Panc1 (cell line): ENCODE measurements at regions not wholly inside any gene's neighbourhood (a gene's known extent, or its start where the extent isn't known, plus 50 kb on each side); places are given as distances from the start of the nearest gene placed in this dataset.

Experiments used
- ATAC-seq: fragments of 200-7000 bp; cut with Tn5 transposase; 2 replicates; pipeline ENCODE4 v1.9.1; 2020; ENCODE audit warnings: mild to moderate bottlenecking, moderate library complexity
- BruUV-seq: library from RNA; stranded (reverse); fragments of 400-500 nt; replicated peaks from 2 replicates; lab custom pipeline; 2021; lab: Mats Ljungman, UMichigan
- CTCF ChIA-PET: fragments of 300-600 bp; sonication (Branson Sonifier 250); formaldehyde crosslinking; loops from one replicate; lab custom pipeline; 2022; ENCODE audit warnings: antibody characterized with exemption; lab: Charles Lee
- POLR2A ChIA-PET: fragments of 300-600 bp; sonication (Branson Sonifier 250); formaldehyde crosslinking; loops from one replicate; lab custom pipeline; 2022; ENCODE audit warnings: antibody characterized with exemption; lab: Charles Lee
- DNase-seq: peaks from one replicate; pipeline ENCODE4 v3.0.0-alpha.2; 2010; ENCODE audit warnings: low read depth, low spot score
- H3K27ac ChIP-seq: 2 replicates; pipeline ENCODE4 v1.5.1; 2011; ENCODE audit warnings: mild to moderate bottlenecking, low read length, inconsistent platforms
- H3K27me3 ChIP-seq: fragments of 200-500 bp; sonication (Bioruptor generic); 2 replicates; pipeline ENCODE4 v1.6.0; 2014; ENCODE audit warnings: low read length, inconsistent platforms; ENCODE audit not compliant: control insufficient read depth, insufficient read depth
- H3K36me3 ChIP-seq: fragments of 200-500 bp; sonication (Bioruptor generic); 2 replicates; pipeline ENCODE4 v1.5.1; 2014; ENCODE audit warnings: inconsistent platforms, mild to moderate bottlenecking, low read length, moderate library complexity; ENCODE audit not compliant: control insufficient read depth, insufficient read depth
- H3K4me1 ChIP-seq: 2 replicates; pipeline ENCODE4 v1.5.1; 2011; ENCODE audit warnings: inconsistent platforms, mild to moderate bottlenecking, low read length, moderate library complexity; ENCODE audit not compliant: control insufficient read depth, insufficient read depth
- H3K4me3 ChIP-seq, 2 experiments: 2 replicates each; pipeline ENCODE4 v1.5.1; 2011 to 2012; ENCODE audit warnings: low read depth in 2 of 2, low read length in 2 of 2, mild to moderate bottlenecking in 2 of 2, inconsistent platforms in 1 of 2, moderate library complexity in 1 of 2
- H3K9me3 ChIP-seq: fragments of 200-500 bp; sonication (Bioruptor generic); 2 replicates; pipeline ENCODE4 v1.5.1; 2014; ENCODE audit warnings: low read depth, mild to moderate bottlenecking, inconsistent platforms, low read length, moderate library complexity; ENCODE audit not compliant: control insufficient read depth, insufficient read depth
- POLR2AphosphoS5 ChIP-seq: IDR thresholded peaks from 2 replicates; pipeline ENCODE4 v1.6.1; 2012; ENCODE audit warnings: mild to moderate bottlenecking, low read depth, low read length, moderate library complexity
- SIN3A ChIP-seq: IDR thresholded peaks from 2 replicates; pipeline ENCODE4 v1.6.1; 2012; ENCODE audit warnings: low read depth, mild to moderate bottlenecking, low read length, moderate library complexity, borderline replicate concordance; ENCODE audit not compliant: insufficient read depth
- TCF7L2 ChIP-seq: IDR thresholded peaks from 2 replicates; pipeline ENCODE4 v1.6.1; 2011; ENCODE audit warnings: mild to moderate bottlenecking, low read depth, low read length, inconsistent platforms
- in situ Hi-C: cut with HindIII; loops from 2 replicates; pipeline ENCODE4 v1.10.0; 2016; ENCODE audit warnings: low sequenced_read_pairs, low pct_unique_long_range_greater_than_20kb
- intact Hi-C: fragments of 100-400 bp; cut with micrococcal nuclease; formaldehyde crosslinking; loops from one replicate; pipeline ENCODE4 v1.10.0; 2022; ENCODE audit not compliant: unreplicated experiment
- TF ChIP-seq, protein P1 (sequence below): fragments of 450-650 bp; IDR thresholded peaks from 2 replicates; pipeline ENCODE4 v1.5.1; 2017; ENCODE audit warnings: mild to moderate bottlenecking
- TF ChIP-seq, protein P2 (sequence below), 2 experiments: IDR thresholded peaks; 2 replicates each; pipeline ENCODE4 v1.6.1; 2011 to 2012; ENCODE audit warnings: low read depth in 2 of 2, control low read depth in 1 of 2, low read length in 1 of 2, mild to moderate bottlenecking in 1 of 2, moderate library complexity in 1 of 2; ENCODE audit not compliant: insufficient read depth in 1 of 2

GRCh38 chr7:18200266-18200665 is 172.6 kb upstream of the PRPS1L1 start:
- no peaks in the 10 kb centered on the region for H3K9me3 ChIP-seq
- no peak overlapping the region for H3K4me3 ChIP-seq
- no peak overlapping the region for H3K27ac ChIP-seq
- H3K27me3 ChIP-seq: no peaks in the 10 kb centered on the region
- no peak for TF ChIP-seq POLR2AphosphoS5
- TF ChIP-seq SIN3A: no peak
- TF ChIP-seq, protein P1, sequence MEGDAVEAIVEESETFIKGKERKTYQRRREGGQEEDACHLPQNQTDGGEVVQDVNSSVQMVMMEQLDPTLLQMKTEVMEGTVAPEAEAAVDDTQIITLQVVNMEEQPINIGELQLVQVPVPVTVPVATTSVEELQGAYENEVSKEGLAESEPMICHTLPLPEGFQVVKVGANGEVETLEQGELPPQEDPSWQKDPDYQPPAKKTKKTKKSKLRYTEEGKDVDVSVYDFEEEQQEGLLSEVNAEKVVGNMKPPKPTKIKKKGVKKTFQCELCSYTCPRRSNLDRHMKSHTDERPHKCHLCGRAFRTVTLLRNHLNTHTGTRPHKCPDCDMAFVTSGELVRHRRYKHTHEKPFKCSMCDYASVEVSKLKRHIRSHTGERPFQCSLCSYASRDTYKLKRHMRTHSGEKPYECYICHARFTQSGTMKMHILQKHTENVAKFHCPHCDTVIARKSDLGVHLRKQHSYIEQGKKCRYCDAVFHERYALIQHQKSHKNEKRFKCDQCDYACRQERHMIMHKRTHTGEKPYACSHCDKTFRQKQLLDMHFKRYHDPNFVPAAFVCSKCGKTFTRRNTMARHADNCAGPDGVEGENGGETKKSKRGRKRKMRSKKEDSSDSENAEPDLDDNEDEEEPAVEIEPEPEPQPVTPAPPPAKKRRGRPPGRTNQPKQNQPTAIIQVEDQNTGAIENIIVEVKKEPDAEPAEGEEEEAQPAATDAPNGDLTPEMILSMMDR: no peak
- no peak for TF ChIP-seq TCF7L2
- TF ChIP-seq, protein P2, sequence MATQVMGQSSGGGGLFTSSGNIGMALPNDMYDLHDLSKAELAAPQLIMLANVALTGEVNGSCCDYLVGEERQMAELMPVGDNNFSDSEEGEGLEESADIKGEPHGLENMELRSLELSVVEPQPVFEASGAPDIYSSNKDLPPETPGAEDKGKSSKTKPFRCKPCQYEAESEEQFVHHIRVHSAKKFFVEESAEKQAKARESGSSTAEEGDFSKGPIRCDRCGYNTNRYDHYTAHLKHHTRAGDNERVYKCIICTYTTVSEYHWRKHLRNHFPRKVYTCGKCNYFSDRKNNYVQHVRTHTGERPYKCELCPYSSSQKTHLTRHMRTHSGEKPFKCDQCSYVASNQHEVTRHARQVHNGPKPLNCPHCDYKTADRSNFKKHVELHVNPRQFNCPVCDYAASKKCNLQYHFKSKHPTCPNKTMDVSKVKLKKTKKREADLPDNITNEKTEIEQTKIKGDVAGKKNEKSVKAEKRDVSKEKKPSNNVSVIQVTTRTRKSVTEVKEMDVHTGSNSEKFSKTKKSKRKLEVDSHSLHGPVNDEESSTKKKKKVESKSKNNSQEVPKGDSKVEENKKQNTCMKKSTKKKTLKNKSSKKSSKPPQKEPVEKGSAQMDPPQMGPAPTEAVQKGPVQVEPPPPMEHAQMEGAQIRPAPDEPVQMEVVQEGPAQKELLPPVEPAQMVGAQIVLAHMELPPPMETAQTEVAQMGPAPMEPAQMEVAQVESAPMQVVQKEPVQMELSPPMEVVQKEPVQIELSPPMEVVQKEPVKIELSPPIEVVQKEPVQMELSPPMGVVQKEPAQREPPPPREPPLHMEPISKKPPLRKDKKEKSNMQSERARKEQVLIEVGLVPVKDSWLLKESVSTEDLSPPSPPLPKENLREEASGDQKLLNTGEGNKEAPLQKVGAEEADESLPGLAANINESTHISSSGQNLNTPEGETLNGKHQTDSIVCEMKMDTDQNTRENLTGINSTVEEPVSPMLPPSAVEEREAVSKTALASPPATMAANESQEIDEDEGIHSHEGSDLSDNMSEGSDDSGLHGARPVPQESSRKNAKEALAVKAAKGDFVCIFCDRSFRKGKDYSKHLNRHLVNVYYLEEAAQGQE (IDR thresholded peaks at IDR 0.05; ENCODE audit: insufficient read depth in 1 of 2, low read depth in 2 of 2, low read length in 1 of 2): no peak
- intact Hi-C loops (no loop called here), in situ Hi-C loops (no loop called here)
- ChIA-PET CTCF (no interaction called here), POLR2A (no interaction called here)
- no peak for DNase-seq
- no peaks in the 10 kb centered on the region for H3K36me3 ChIP-seq
- BruUV-seq: no TSS peak
- no peak for ATAC-seq
- H3K4me1 ChIP-seq: no peaks in the 10 kb centered on the region

DNA sequence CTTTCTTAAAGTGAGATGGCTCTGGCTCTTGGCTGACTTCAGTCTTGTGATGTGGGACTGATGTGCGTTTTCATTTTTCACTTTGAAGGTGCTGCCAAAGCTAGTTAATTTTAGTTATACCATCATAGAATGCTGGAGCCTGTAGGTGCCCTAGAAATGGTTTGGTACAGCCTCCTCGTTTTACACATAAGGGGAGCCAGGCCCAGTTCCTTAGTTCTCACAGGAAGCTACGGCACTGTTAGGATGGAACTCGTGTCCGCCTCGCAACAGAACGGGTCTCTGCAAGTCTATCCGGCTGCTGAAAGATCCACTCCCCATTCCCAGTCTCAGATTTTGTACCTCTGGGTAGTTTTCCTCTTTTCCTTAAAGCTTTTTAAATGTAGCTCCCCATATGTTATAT is 173.2 kb upstream of the PRPS1L1 start:
- POLR2A ChIA-PET: no interaction called here

More for the DNA sequence above, 173.2 kb upstream of the PRPS1L1 start:
- intact Hi-C loops (no loop called here), in situ Hi-C loops (no loop called here)
- no peaks in the 10 kb centered on the region for H3K4me1 ChIP-seq
- no peaks in the 10 kb centered on the region for H3K36me3 ChIP-seq
- no peak for DNase-seq
- no peaks in the 10 kb centered on the region for H3K9me3 ChIP-seq
- no peaks in the 10 kb centered on the region for H3K27me3 ChIP-seq
- no peak overlapping the region for H3K4me3 ChIP-seq
- TF ChIP-seq, protein P1: no peak
- TF ChIP-seq TCF7L2: no peak
- no peak for TF ChIP-seq POLR2AphosphoS5
- TF ChIP-seq, protein P2 (IDR thresholded peaks at IDR 0.05; ENCODE audit: insufficient read depth in 1 of 2, low read depth in 2 of 2, low read length in 1 of 2): no peak
- TF ChIP-seq SIN3A: no peak
- CTCF ChIA-PET: no interaction called here
- BruUV-seq: no TSS peak
- no peak for ATAC-seq
- no peak overlapping the region for H3K27ac ChIP-seq
